Ishikawa (cell line): ENCODE measurements at regions not wholly inside any gene's neighbourhood (a gene's known extent, or its start where the extent isn't known, plus 50 kb on each side); places are given as distances from the start of the nearest gene placed in this dataset.

Experiments used
- EGR1 ChIP-seq: IDR thresholded peaks from 2 replicates; pipeline ENCODE4 v1.6.1; 2012
- RAD21 ChIP-seq: IDR thresholded peaks from 2 replicates; pipeline ENCODE4 v1.6.1; 2012; ENCODE audit warnings: low read depth
- REST ChIP-seq: IDR thresholded peaks from 2 replicates; pipeline ENCODE4 v1.6.1; 2012; ENCODE audit warnings: low read depth, mild to moderate bottlenecking

DNA sequence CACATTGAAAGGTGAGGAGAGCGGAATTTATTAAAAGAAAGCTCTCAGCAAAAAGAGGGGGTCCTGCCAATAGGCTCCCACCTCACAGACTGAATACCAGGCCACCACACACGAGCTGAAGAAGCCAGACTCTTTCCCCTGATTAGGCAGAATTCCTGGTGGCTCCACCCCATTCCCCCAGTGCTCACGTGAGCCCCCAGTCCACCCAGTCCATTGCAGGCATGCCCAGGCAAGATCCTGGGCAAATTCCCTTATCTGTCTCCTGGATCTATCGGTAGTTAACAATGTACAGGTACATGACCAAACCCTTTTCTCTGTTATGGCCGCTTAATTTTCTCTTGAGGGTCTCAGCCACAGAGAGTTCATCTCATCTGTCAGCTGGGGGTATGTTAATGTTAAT lies 54.6 kb upstream of the BTG3 start:
- TF ChIP-seq RAD21 = no peak
- TF ChIP-seq EGR1 = no peak
- no peak for TF ChIP-seq REST
